GM12864 (cell line): ENCODE measurements at regions not wholly inside any gene's neighbourhood (a gene's known extent, or its start where the extent isn't known, plus 50 kb on each side); places are given as distances from the start of the nearest gene placed in this dataset.
A peak's percentile ranks its signal among the peaks of the same experiment; 100 is the strongest.

ENCODE experiments used
- DNase-seq: peaks from one replicate; pipeline ENCODE4 v3.0.0-alpha.2; 2011; ENCODE audit warnings: low read depth
- H3K4me3 ChIP-seq: 2 replicates; pipeline ENCODE4 v1.5.1; 2011; ENCODE audit warnings: mild to moderate bottlenecking, low read depth, low read length, control low read depth
- TF ChIP-seq, protein P1 (sequence below): IDR thresholded peaks from 2 replicates; pipeline ENCODE4 v1.5.1; 2011; ENCODE audit warnings: low read depth, mild to moderate bottlenecking, moderate library complexity, low read length, control low read depth, inconsistent platforms; ENCODE audit errors: missing control alignments

DNA sequence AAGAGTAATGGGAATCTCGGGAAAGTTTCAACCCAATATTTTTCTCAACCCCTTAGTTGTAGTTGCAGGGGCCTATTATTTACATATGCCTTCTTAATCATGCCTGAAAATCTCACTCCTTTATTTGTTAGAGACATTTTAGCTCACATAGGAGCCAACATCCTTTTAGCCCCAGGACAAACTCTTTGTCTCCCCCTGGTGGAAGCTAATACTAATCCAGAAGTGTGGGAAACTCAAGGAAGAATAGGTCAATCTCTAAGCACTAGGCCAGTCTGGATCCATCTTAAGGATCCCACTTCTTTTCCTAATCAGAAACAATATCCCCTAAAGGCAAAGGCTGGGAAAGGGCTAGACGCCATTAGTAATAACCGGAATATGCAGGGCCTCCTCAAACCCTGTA, 550.9 kb upstream of the PKDCC start:
- DNase-seq = no peak
- H3K4me3 ChIP-seq = no peak overlapping the region
- TF ChIP-seq, protein P1, sequence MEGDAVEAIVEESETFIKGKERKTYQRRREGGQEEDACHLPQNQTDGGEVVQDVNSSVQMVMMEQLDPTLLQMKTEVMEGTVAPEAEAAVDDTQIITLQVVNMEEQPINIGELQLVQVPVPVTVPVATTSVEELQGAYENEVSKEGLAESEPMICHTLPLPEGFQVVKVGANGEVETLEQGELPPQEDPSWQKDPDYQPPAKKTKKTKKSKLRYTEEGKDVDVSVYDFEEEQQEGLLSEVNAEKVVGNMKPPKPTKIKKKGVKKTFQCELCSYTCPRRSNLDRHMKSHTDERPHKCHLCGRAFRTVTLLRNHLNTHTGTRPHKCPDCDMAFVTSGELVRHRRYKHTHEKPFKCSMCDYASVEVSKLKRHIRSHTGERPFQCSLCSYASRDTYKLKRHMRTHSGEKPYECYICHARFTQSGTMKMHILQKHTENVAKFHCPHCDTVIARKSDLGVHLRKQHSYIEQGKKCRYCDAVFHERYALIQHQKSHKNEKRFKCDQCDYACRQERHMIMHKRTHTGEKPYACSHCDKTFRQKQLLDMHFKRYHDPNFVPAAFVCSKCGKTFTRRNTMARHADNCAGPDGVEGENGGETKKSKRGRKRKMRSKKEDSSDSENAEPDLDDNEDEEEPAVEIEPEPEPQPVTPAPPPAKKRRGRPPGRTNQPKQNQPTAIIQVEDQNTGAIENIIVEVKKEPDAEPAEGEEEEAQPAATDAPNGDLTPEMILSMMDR = peak; percentile 40

GRCh38 chr2:41498781-41499180, 549.0 kb upstream of the PKDCC start:
- H3K4me3 ChIP-seq = no peak overlapping the region
- TF ChIP-seq, protein P1 = no peak
- DNase-seq = no peak

GRCh38 chr2:41500895-41501294, 546.9 kb upstream of the PKDCC start:
- H3K4me3 ChIP-seq = no peak overlapping the region
- no peak for DNase-seq
- TF ChIP-seq, protein P1 = no peak

DNA sequence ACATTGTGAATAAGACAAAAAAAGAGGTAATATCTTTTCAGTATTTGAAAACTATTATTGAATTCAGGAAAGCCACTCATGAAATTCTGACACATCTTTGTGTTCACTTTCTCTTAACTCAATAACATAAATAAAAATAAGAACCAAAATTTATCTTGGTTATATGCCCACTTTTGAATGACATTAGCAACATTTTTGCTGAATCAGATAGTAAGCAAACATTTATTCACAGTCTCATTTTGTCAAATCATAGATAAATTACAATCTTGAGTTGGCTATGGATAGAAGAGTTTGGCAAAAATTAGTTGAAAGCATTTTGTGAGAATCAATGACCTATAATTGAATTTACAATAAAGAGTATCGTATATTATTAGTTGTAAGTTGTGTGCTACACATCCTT, 545.1 kb upstream of the PKDCC start:
- no peak overlapping the region for H3K4me3 ChIP-seq
- TF ChIP-seq, protein P1 = no peak
- no peak for DNase-seq

DNA sequence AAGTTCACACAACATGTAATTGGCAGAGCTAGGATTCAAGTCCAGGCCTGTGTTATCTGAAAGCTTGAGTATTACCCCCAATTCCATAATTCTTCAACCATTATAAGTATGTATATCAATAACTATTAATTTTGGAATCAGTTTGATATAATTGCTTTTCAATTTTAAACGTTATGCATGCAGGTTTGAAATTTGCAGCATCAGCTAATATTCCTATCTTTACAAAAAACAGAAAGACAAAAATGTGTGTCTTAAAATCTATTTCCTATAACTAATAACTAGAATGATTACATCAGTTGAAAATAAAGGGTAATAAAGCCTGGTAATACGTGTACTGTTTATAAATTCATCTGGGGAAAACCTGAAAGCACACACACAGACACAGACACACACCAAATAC, 543.3 kb upstream of the PKDCC start:
- no peak for DNase-seq
- TF ChIP-seq, protein P1 = no peak
- no peak overlapping the region for H3K4me3 ChIP-seq

DNA sequence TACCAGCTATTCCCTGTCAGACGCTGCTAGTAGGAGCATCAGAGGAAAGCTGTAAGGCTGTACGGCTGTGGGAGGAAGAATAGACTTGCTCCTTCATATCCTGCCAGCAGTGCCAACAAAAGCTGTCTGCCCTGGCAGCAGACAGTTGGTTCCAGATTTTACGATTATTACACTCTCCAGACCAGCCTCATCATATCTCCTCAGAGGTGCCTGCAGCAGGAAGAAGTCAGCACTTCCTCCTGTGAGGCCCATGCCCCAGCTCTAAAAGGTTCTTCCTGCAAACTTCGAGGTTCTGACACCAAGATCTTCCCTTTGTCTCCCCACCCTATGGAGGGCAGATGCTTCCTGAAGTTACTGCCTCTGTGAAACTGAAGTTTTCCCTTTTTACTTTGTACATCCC, 537.7 kb upstream of the PKDCC start:
- no peak for DNase-seq
- TF ChIP-seq, protein P1 = no peak
- no peak overlapping the region for H3K4me3 ChIP-seq

GRCh38 chr2:41521211-41521610, 526.6 kb upstream of the PKDCC start:
- H3K4me3 ChIP-seq = no peak overlapping the region
- DNase-seq = no peak
- TF ChIP-seq, protein P1 = no peak
